Mammary epithelial cell (primary cell): ENCODE measurements at regions not wholly inside any gene's neighbourhood (a gene's known extent, or its start where the extent isn't known, plus 50 kb on each side); places are given as distances from the start of the nearest gene placed in this dataset.

ENCODE experiments used
- CTCF ChIP-seq, 2 donors: IDR thresholded peaks in 1 of 2; conservative IDR thresholded peaks in 1 of 2; 2 replicates each; pipeline ENCODE4 v1.5.1; 2011 to 2012; ENCODE audit warnings: inconsistent platforms in 2 of 2, low read length in 2 of 2, mild to moderate bottlenecking in 2 of 2, control low read depth in 1 of 2, low read depth in 1 of 2; ENCODE audit not compliant: insufficient read depth in 1 of 2; ENCODE audit errors: extremely low read depth in 1 of 2
- EZH2 ChIP-seq: IDR thresholded peaks from 2 replicates; pipeline ENCODE4 v1.6.1; 2012; ENCODE audit warnings: low read length, inconsistent platforms, borderline replicate concordance

- no peak for TF ChIP-seq EZH2
- no peak for TF ChIP-seq CTCF (conservative IDR thresholded peaks at IDR 0.05 in 1 of 2, IDR thresholded peaks at IDR 0.05 in 1 of 2; ENCODE audit: extremely low read depth in 1 of 2, insufficient read depth in 1 of 2, low read depth in 1 of 2, low read length in 2 of 2)
Measured at GRCh38 chr15:62777671-62778070, 264.9 kb upstream of the TPM1 start.
